ENCODE measurements at regions not wholly inside any gene's neighbourhood (a gene's known extent, or its start where the extent isn't known, plus 50 kb on each side); places are given as distances from the start of the nearest gene placed in this dataset.

DNA sequence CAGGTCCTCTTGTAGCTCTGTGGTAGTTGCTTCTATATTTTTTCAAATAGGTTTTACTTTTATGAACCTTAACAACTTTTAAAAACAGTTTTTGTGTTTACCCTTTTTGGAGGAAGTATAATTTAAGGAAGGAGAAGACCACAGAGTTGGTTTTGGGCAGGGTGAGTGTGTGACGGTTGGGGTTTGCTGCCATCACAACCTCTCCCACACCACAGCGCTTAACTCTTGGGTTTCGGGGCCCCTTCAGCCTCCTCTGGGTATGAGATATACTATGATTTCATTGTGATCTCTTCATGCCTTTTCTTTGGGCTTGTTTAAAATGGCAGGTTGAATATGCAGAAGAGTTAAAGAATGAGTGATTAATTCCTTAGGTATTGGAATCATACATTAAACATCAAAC, 228.7 kb upstream of the CRY1 start:
- peak; percentile 25 to 47 for DNase-seq

GRCh38 chr12:107325075-107325608, 231.8 kb upstream of the CRY1 start:
- DNase-seq: no peak

DNA sequence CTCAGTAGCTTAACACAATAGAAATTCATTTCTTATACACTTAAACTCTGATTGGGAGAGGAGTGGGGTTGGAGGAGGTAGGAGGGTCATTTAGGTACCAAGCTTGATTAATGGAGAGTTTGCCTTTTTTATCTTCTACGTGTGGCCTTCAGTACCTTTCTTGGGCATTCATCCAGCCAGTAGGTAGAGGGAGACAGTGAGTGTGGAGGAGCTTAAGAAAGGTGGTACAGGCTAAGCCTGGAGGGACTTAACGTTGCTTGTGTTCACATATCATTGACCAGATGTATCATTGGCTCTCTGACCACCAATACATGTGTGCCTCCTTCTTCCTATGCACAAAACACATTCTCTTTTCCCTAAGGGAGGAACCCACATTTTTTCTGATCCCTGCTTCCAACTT, 232.9 kb upstream of the CRY1 start:
- DNase-seq: no peak

GRCh38 chr12:107327651-107328182, 234.4 kb upstream of the CRY1 start:
- peak in 1 of 2 donors; percentile 22 for DNase-seq

- peak; percentile 78 to 82 for DNase-seq
Observed at GRCh38 chr12:107328442-107329133, 235.2 kb upstream of the CRY1 start.

DNA sequence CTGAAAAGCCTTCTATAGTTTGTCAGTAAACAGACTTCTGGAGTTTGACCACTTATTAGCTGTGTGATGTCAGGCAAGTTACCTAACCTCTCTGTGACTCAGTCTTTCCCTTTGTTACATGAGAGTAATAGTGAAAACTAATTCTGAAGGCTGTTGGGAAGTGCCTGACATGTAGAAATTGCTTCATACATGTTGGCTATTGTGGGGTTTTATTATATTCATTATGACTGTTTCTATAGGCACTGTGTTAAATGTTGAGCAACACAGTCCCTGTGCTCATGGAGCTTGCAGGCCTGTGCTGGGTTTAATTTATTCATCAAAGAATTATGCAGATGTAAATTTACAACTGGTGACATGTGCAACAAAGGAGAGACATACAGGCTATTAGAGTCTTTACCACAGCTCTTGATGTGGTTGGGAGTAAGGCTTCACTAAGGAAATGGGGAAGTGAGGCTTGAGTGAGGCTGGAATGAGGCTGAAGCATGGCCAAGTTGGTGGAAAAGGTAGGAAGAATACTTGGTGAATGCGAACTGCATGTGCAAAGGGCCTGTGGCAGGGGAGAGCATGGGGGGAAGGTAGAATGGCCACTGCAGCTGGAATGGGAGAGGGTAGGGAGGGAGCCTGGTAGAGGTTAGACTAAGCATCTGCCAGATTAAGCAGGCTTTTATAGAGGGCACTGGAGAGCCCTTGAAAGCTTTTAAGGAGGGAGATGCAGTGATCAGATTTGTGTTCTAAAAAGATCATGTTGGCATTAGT, 236.4 kb upstream of the CRY1 start:
- peak; percentile 92 to 96 for DNase-seq

GRCh38 chr12:107330831-107331431, 237.6 kb upstream of the CRY1 start:
- DNase-seq: no peak

DNA sequence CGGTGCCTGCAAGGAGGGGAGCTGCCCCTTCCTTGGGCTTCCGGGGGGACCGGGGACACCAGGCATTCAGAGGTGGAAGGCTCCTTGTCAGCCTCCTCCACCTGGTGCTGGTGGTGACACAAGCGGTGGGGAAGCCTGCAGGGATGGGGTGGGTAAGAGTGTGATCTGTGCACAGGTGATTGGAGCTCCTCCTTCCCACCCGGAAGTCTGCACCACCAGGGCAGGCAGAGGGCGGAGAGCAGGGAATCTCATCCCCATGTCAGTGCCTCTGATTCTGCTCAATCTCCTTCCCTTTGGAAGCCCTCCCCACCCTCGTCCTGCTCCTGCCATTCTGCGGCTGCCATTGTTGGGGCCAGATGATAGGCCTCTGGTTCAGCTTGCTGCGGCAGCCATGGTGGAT, 238.1 kb upstream of the CRY1 start:
- no peak for DNase-seq

- DNase-seq: no peak
Observed at GRCh38 chr12:107331912-107332311, 238.6 kb upstream of the CRY1 start.

DNA sequence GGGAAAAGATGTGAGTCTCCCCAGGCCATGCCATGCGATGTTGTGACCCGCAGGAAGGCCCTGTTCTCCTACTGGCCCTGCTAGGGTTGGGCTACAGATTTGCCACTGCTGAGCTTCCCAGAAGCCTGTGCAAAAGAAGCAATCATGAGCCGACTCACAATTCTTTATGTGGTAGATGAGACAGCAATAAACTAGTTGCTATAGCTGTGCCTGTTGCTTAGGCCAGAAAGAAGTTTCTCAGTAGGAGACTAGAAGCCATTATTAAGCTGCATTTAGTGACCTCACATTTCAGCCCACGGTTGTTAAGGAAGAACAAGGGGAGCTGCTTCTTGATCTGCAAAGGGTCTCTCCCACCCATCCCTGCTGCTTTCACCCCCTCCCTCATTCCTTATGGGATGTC, 239.4 kb upstream of the CRY1 start:
- DNase-seq: no peak

DNA sequence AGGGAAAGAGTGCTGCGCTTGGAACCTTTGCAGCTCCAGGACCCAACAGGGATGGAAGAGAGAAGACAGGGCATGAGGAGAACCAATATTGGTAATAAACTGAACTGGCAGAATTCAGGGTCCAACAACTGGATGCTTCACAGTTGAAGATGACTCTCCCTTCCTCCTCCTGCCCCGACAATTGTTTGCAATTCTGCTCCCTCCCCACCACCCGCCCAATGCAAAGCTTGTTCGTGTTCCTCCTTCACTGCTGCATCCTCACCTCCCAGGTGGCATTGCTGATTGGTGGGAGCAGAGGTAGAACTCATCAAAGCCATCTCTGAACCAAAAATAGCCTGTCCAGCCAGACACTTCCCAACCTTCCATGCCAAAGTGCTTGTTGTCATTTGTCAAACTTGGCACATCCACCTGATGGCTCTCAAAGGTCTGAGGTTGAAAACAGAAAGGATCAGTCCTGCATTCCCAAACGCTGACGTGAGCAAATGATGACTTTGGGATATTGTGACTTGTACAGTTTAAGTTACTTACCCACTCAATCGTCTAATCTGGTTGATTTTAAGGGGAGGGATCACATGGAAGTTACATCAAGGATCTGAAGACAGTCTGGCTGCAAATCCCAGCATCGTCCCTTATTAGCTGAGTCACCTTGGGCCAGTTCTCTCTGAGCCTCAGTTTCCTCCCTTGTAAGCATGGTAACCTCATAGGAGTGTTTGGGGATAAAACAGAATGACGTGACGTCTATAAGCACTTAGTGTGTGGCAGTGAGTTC, 242.6 kb upstream of the CRY1 start:
- DNase-seq: no peak

DNA sequence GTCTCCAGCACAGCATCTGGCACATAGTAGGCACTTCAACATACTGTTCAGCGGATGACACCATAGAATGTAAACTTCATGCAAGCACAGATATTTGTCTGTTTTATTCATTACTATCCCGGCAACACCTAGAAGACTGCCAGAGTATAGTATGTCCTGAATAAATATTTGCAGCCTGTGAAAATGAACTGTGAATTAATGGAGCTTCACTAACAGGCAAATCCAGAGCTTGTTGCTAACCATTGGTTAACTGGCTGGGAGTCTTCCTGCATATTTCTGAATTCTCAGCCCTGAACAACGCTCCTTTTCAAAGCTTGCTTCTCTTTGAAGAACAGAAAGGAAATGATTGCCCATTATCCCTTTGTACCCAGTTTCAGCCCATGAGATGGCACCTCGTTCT, 243.3 kb upstream of the CRY1 start:
- DNase-seq: no peak

DNA sequence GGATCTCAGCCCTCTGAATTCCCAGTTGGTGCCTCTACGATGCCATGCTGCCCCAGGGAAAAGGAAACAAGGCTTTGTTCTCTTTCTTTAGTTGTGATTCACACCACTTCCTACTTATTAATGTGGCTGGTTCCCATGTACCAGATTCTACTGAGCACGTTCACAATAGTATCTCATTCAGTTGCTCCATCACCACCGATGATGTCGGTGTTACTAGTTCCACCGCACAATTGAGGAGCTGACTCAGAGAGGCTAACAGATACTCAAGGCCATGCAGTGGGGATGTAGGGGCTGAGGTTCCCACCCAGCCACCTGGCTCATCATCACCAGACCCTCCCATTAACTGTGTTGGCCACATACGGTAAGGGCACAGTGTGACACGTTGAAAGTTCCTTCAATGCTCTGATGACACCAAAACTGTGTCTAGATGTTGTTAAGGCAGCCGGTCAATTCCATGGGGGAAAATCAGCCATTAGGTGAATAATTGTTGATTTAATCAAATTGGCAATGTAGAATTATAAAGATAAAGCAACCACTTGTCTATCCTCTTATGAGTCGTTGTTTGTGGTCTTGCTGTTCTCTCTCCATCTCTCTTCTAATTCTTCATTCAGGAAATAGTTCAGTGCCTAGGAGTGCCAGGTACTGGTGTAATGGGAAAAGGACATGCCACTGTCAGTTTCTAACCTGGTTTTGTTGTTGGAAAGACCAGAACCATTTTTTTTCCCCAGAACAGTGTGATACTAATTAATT, 244.2 kb upstream of the CRY1 start:
- peak in 1 of 2 donors; percentile 40 for DNase-seq

GRCh38 chr12:107339487-107339886, 246.1 kb upstream of the CRY1 start:
- no peak for DNase-seq

DNA sequence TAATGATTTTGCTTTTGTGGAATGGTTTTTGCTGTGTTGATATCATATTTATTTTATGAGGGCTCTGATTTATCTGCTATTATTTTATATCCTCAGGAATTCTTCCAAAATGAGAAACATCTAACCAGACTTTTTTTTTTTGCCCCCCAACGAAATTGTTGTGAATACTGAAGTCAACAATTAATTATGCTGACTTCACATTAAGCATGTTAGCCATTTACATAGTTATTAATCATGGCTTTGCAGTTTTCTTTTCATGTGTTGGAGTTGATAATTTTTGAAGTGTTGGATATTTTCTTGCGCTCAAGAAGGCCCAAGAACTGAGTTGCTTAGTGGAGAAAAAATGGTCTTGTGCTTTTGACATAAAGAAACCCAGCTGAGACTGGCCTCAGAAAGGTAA, 246.6 kb upstream of the CRY1 start:
- no peak for DNase-seq

DNA sequence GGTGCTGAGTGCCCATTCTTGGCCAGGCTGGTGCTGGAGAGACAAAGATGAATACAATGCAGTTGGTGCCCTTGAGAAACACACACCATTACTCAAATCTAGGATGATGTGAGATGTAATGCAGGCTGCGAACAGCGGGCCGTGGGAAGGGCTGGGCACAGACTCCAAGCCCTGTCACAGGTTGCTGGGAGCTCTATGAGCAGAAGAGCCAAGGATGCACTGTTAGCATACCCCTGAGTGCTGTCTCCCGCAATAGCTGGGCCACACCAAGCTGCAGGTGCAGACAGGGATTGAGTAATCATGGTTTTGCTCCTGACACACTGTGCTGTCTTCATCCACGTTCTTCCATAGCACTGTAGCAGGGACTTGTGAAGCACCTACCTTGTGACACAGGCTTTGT, 247.5 kb upstream of the CRY1 start:
- no peak for DNase-seq

- no peak for DNase-seq
Observed at GRCh38 chr12:107344035-107344808, 250.9 kb upstream of the CRY1 start.

- no peak for DNase-seq
Observed at GRCh38 chr12:107347261-107347660, 253.9 kb upstream of the CRY1 start.

- no peak for DNase-seq
Observed at GRCh38 chr12:107349008-107349747, 255.8 kb upstream of the CRY1 start.

- no peak for DNase-seq
Observed at GRCh38 chr12:107349839-107350238, 256.5 kb upstream of the CRY1 start.

GRCh38 chr12:107351109-107351508, 257.8 kb upstream of the CRY1 start:
- DNase-seq: no peak

Data from inflammatory macrophage treated with lipopolysaccharide for 1 hour (primary cell).